Tibial nerve (tissue), 4 donors: ENCODE measurements at regions not wholly inside any gene's neighbourhood (a gene's known extent, or its start where the extent isn't known, plus 50 kb on each side); places are given as distances from the start of the nearest gene placed in this dataset.

Experiments used
- DNase-seq, 2 donors: peaks; one replicate each; pipeline ENCODE4 v3.0.0-alpha.2; 2019; ENCODE audit warnings: low spot score in 2 of 2
- H3K27ac ChIP-seq, 4 donors: fragments of 200-600 bp; sonication (generic) in 3 of 4; one replicate each; pipeline ENCODE4 v1.5.1; 2017 to 2019; ENCODE audit warnings: mild to moderate bottlenecking in 1 of 4
- H3K27me3 ChIP-seq, 2 donors: fragments of 200-600 bp; sonication (generic) in 1 of 2; one replicate each; pipeline versions ENCODE4 v1.5.1 to v1.6.0; 2017 to 2019
- H3K36me3 ChIP-seq, 3 donors: fragments of 200-600 bp; sonication (generic); one replicate each; pipeline ENCODE4 v1.5.1; 2018 to 2019
- H3K4me1 ChIP-seq, 4 donors: fragments of 200-600 bp; sonication (generic) in 3 of 4; one replicate each; pipeline ENCODE4 v1.5.1; 2017 to 2019
- H3K4me3 ChIP-seq, 4 donors: fragments of 200-600 bp; sonication (generic) in 3 of 4; one replicate each; pipeline ENCODE4 v1.5.1; 2017 to 2019; ENCODE audit warnings: mild to moderate bottlenecking in 1 of 4, moderate library complexity in 1 of 4
- H3K9me3 ChIP-seq, 4 donors: fragments of 200-600 bp; sonication (generic) in 3 of 4; one replicate each; pipeline ENCODE4 v1.5.1; 2017 to 2019
- EP300 ChIP-seq, 2 donors: sonication (generic); formaldehyde crosslinking; IDR thresholded peaks; one replicate each; pipeline ENCODE4 v1.6.1; 2017; ENCODE audit warnings: antibody characterized with exemption in 2 of 2, mild to moderate bottlenecking in 1 of 2
- POLR2A ChIP-seq, 2 donors: fragments of 450-650 bp; IDR thresholded peaks; one replicate each; pipeline ENCODE4 v1.6.1; 2017; ENCODE audit warnings: antibody characterized with exemption in 2 of 2, mild to moderate bottlenecking in 2 of 2, moderate library complexity in 2 of 2
- WGBS, 2 donors: methylation state at CpG; one replicate each; pipeline ENCODE4 v1.1.5; 2018; 5-methylcytosine and 5-hydroxymethylcytosine counted together
- TF ChIP-seq, protein P1 (sequence below), 5 experiments: fragments of 200-600 bp in 3 of 5; fragments of 450-650 bp in 2 of 5; sonication (generic) in 3 of 5; IDR thresholded peaks; one replicate each; pipeline ENCODE4 v1.5.1; 2016 to 2019; ENCODE audit warnings: antibody characterized with exemption in 5 of 5, mild to moderate bottlenecking in 3 of 5, moderate library complexity in 2 of 5

GRCh38 chr3:166902374-166902773 lies 477.7 kb downstream of the ZBBX start:
- no peak overlapping the region for H3K4me3 ChIP-seq
- no peak for DNase-seq
- no peak overlapping the region for H3K27ac ChIP-seq
- no peaks in the 10 kb centered on the region for H3K36me3 ChIP-seq
- no peaks in the 10 kb centered on the region for H3K9me3 ChIP-seq
- no peak for TF ChIP-seq POLR2A (IDR thresholded peaks at IDR 0.05)
- TF ChIP-seq EP300 (IDR thresholded peaks at IDR 0.05) = no peak
- TF ChIP-seq, protein P1, sequence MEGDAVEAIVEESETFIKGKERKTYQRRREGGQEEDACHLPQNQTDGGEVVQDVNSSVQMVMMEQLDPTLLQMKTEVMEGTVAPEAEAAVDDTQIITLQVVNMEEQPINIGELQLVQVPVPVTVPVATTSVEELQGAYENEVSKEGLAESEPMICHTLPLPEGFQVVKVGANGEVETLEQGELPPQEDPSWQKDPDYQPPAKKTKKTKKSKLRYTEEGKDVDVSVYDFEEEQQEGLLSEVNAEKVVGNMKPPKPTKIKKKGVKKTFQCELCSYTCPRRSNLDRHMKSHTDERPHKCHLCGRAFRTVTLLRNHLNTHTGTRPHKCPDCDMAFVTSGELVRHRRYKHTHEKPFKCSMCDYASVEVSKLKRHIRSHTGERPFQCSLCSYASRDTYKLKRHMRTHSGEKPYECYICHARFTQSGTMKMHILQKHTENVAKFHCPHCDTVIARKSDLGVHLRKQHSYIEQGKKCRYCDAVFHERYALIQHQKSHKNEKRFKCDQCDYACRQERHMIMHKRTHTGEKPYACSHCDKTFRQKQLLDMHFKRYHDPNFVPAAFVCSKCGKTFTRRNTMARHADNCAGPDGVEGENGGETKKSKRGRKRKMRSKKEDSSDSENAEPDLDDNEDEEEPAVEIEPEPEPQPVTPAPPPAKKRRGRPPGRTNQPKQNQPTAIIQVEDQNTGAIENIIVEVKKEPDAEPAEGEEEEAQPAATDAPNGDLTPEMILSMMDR (IDR thresholded peaks at IDR 0.05) = no peak
- no peaks in the 10 kb centered on the region for H3K4me1 ChIP-seq
- H3K27me3 ChIP-seq = no peaks in the 10 kb centered on the region

GRCh38 chr3:166900866-166901577 lies 479.1 kb downstream of the ZBBX start:
- no peaks in the 10 kb centered on the region for H3K36me3 ChIP-seq
- 84 to 89% methylated on average over 3 of the region's 3 CpGs for WGBS, 2 donors

DNA sequence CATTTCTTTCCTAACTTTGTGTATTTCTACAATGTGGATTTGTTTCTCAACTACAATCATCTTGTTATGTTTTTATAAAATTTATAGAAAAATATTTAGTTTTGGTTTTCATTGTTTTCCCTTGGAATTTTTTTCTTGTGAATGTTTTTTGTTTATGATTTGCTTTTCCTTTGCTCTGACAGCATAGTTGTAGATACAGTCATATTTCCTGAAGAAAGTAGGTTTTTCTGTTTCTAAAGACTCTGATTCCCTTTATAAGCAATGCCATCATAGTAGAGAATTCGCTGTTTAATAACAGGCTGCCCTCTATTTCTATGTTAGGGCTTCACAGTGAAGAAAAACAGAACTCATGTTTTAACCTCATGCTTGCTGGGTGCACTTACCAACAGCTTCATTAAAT lies 482.3 kb downstream of the ZBBX start:
- H3K27ac ChIP-seq = no peak overlapping the region
- H3K36me3 ChIP-seq = no peaks in the 10 kb centered on the region
- TF ChIP-seq, protein P1 (IDR thresholded peaks at IDR 0.05) = no peak
- TF ChIP-seq EP300 (IDR thresholded peaks at IDR 0.05) (no peak), POLR2A (IDR thresholded peaks at IDR 0.05) (no peak)
- WGBS, 2 donors = 39 to 44% methylated on average over 1 of the region's 1 CpG
- no peak overlapping the region for H3K4me3 ChIP-seq
- no peaks in the 10 kb centered on the region for H3K4me1 ChIP-seq
- H3K27me3 ChIP-seq = no peaks in the 10 kb centered on the region
- H3K9me3 ChIP-seq = no peaks in the 10 kb centered on the region
- no peak for DNase-seq

More at GRCh38 chr3:166900866-166901577, 479.1 kb downstream of the ZBBX start:
- Histone ChIP-seq H3K27ac (no peak overlapping the region), H3K4me3 (no peak overlapping the region), H3K9me3 (no peaks in the 10 kb centered on the region), H3K27me3 (no peaks in the 10 kb centered on the region), H3K4me1 (no peaks in the 10 kb centered on the region)
- DNase-seq = no peak
- TF ChIP-seq, protein P1 (IDR thresholded peaks at IDR 0.05) = no peak
- TF ChIP-seq EP300 (IDR thresholded peaks at IDR 0.05) = no peak
- TF ChIP-seq POLR2A (IDR thresholded peaks at IDR 0.05) = no peak

- TF ChIP-seq EP300 (IDR thresholded peaks at IDR 0.05) = no peak
- TF ChIP-seq POLR2A (IDR thresholded peaks at IDR 0.05) = no peak
- TF ChIP-seq, protein P1 (IDR thresholded peaks at IDR 0.05) = no peak
- H3K4me1 ChIP-seq = no peaks in the 10 kb centered on the region
- 69 to 88% methylated on average over 2 of the region's 2 CpGs for WGBS, 2 donors
- H3K27me3 ChIP-seq = no peaks in the 10 kb centered on the region
- DNase-seq = no peak
- no peak overlapping the region for H3K27ac ChIP-seq
- H3K4me3 ChIP-seq = no peak overlapping the region
- no peaks in the 10 kb centered on the region for H3K36me3 ChIP-seq
- H3K9me3 ChIP-seq = no peaks in the 10 kb centered on the region
These were observed 490.9 kb downstream of the ZBBX start for GRCh38 chr3:166889241-166889640.

DNA sequence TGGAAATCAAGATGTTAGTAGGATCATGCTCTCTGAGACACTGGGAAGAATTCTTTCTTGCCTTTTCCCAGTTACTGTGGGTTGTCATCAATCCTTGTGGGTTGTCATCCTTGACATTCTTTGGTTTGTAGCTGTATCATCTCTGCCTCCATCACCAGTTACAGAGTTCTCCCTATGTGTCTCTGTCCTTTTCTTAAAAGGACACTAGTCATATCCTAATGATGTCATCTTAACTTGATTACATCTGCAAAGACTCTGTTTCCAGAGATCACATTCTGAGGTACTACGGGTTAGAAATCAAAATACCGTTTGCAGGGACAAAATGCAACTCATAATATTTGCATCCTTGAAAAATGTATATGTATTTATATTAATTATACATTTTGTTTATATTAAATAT lies 500.4 kb downstream of the ZBBX start:
- DNase-seq = no peak
- H3K4me1 ChIP-seq = no peaks in the 10 kb centered on the region
- H3K9me3 ChIP-seq = no peaks in the 10 kb centered on the region
- H3K27me3 ChIP-seq = no peaks in the 10 kb centered on the region
- H3K36me3 ChIP-seq = no peaks in the 10 kb centered on the region
- H3K27ac ChIP-seq = no peak overlapping the region
- WGBS, 2 donors = 90 to 91% methylated on average over 2 of the region's 2 CpGs
- TF ChIP-seq, protein P1 (IDR thresholded peaks at IDR 0.05) = no peak
- TF ChIP-seq EP300 (IDR thresholded peaks at IDR 0.05) (no peak), POLR2A (IDR thresholded peaks at IDR 0.05) (no peak)
- H3K4me3 ChIP-seq = no peak overlapping the region
